ENCODE measurements at regions not wholly inside any gene's neighbourhood (a gene's known extent, or its start where the extent isn't known, plus 50 kb on each side); places are given as distances from the start of the nearest gene placed in this dataset.

DNA sequence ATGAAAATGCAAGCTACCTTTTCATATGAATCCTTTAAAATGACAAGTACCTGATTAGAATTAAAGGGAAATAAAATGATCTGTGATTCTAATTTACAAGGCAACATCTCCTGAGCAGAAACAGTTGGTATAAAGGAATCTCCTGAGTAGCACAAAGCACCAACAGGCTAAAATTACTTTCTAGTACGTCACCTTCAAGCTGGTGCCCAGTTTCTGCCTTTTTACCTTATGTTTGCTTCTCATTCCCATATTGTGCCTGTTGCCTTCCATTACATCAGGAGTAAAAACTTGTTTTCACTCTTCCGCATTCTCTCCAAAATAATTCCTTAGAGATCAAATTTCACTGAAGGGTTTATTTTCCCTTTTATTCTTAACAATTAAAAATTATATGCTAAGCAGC lies 587.1 kb upstream of the KCND2 start (continued):
- TF ChIP-seq ESRRA (IDR thresholded peaks at IDR 0.05; ENCODE audit: borderline replicate concordance, low read length), result no peak

- Histone ChIP-seq H3K4me3 (no peak overlapping the region), H3K4me1 (no peaks in the 10 kb centered on the region), H3K9me3 (no peaks in the 10 kb centered on the region), H3K4me2 (no peak overlapping the region), H3K27ac (no peak overlapping the region)
- TF ChIP-seq HOXB5 (CRISPR knock-in tag; IDR thresholded peaks at IDR 0.05), result no peak
- TF ChIP-seq HDAC2 (IDR thresholded peaks at IDR 0.05), result no peak
- no peak for TF ChIP-seq MAFK (IDR thresholded peaks at IDR 0.05; ENCODE audit: partially characterized antibody)
- no peak for TF ChIP-seq CBX8 (IDR thresholded peaks at IDR 0.05)
- TF ChIP-seq, protein P1, sequence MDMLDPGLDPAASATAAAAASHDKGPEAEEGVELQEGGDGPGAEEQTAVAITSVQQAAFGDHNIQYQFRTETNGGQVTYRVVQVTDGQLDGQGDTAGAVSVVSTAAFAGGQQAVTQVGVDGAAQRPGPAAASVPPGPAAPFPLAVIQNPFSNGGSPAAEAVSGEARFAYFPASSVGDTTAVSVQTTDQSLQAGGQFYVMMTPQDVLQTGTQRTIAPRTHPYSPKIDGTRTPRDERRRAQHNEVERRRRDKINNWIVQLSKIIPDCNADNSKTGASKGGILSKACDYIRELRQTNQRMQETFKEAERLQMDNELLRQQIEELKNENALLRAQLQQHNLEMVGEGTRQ (IDR thresholded peaks at IDR 0.05), result no peak
- TF ChIP-seq FOSL2 (IDR thresholded peaks at IDR 0.05), result no peak
- no peak for TF ChIP-seq FOSL2 (CRISPR knock-in tag; IDR thresholded peaks at IDR 0.05)
- no peak for TF ChIP-seq ZSCAN20 (CRISPR knock-in tag; IDR thresholded peaks at IDR 0.05)
- TF ChIP-seq NR3C1 (IDR thresholded peaks at IDR 0.05), result no peak
- ATAC-seq (no peak), FAIRE-seq (no peak), DNase-seq (ENCODE audit: low read depth in 1 of 2, low spot score in 1 of 2) (no peak)
- WGBS (ENCODE audit: missing lambda C conversion rate), result 9% methylated on average over 2 of the region's 2 CpGs
- POLR2A ChIA-PET, result no interaction called here
- CTCF ChIA-PET, result no interaction called here
These were observed 584.1 kb upstream of the KCND2 start for GRCh38 chr7:119688831-119689230.

DNA sequence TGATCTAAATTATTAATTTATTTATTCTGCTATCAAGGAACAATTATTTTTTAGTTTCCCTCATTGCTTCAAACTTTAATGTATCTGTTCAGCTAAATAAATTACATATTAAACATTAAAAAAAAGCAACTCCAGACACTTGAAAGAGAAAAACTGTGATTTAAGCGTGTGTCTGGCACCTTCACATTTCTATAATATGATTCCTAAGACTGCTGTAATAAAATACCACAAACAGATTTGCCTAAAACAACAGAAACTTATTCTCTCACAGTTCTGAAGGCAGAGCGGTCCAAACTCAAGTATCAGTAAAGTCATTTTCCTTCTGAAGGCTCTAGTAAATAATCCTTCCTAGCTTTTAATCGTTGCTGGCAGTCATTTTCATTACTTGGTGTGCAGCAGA lies 580.4 kb upstream of the KCND2 start:
- WGBS (ENCODE audit: missing lambda C conversion rate), result 10% methylated on average over 3 of the region's 3 CpGs
- H3K4me2 ChIP-seq, result no peak overlapping the region
- H3K9me3 ChIP-seq, result no peaks in the 10 kb centered on the region; the same call in 2 of the 3 replicates

More for the DNA sequence above, 580.4 kb upstream of the KCND2 start:
- Histone ChIP-seq H3K27ac (no peak overlapping the region), H3K4me3 (no peak overlapping the region), H3K4me1 (no peaks in the 10 kb centered on the region)
- ATAC-seq, result no peak
- ChIA-PET CTCF (no interaction called here), POLR2A (no interaction called here)
- no peak for FAIRE-seq
- TF ChIP-seq HOXA7 (CRISPR knock-in tag; IDR thresholded peaks at IDR 0.05) (no peak), PHF8 (IDR thresholded peaks at IDR 0.05; ENCODE audit: borderline replicate concordance, low read depth) (no peak), EHF (CRISPR knock-in tag; IDR thresholded peaks at IDR 0.05) (no peak), HOXB13 (CRISPR knock-in tag; IDR thresholded peaks at IDR 0.05; ENCODE audit: low read depth) (no peak), SREBF2 (IDR thresholded peaks at IDR 0.05) (no peak), ATOH8 (CRISPR knock-in tag; IDR thresholded peaks at IDR 0.05; ENCODE audit: low read depth) (no peak), CTCF (IDR thresholded peaks at IDR 0.05) (no peak)
- TF ChIP-seq, protein P2, sequence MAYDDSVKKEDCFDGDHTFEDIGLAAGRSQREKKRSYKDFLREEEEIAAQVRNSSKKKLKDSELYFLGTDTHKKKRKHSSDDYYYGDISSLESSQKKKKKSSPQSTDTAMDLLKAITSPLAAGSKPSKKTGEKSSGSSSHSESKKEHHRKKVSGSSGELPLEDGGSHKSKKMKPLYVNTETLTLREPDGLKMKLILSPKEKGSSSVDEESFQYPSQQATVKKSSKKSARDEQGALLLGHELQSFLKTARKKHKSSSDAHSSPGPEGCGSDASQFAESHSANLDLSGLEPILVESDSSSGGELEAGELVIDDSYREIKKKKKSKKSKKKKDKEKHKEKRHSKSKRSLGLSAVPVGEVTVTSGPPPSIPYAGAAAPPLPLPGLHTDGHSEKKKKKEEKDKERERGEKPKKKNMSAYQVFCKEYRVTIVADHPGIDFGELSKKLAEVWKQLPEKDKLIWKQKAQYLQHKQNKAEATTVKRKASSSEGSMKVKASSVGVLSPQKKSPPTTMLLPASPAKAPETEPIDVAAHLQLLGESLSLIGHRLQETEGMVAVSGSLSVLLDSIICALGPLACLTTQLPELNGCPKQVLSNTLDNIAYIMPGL (CRISPR knock-in tag; IDR thresholded peaks at IDR 0.05; ENCODE audit: borderline replicate concordance), result no peak
- no peak for DNase-seq (ENCODE audit: low read depth in 1 of 2, low spot score in 1 of 2)
